GM18870 (cell line): ENCODE measurements at regions not wholly inside any gene's neighbourhood (a gene's known extent, or its start where the extent isn't known, plus 50 kb on each side); places are given as distances from the start of the nearest gene placed in this dataset.

Experiments
- ATAC-seq: cut with Tn5 transposase; IDR thresholded peaks from one replicate; pipeline ENCODE4 v1.9.1; 2021; ENCODE audit warnings: moderate library complexity; ENCODE audit not compliant: unreplicated experiment

DNA sequence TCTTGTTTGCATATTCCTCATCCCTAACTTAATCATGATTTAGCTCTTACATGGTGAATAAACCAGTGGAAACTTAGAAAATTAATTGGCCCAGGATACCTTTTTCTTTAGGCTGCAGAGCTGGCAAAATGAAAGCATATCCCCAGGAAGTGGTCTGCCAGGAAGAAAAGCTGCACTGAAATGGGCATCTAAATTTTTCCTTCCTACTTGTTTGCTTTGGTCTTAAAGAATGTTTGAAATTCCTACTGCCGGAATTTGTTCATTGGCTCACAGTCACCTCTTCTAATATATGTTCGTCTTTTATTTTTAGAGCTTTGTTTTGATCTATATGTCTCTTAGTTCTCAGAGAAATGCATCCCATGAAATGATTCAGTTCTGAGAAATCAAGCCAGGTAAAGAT lies 113.2 kb upstream of the ELL2 start:
- ATAC-seq = no peak

DNA sequence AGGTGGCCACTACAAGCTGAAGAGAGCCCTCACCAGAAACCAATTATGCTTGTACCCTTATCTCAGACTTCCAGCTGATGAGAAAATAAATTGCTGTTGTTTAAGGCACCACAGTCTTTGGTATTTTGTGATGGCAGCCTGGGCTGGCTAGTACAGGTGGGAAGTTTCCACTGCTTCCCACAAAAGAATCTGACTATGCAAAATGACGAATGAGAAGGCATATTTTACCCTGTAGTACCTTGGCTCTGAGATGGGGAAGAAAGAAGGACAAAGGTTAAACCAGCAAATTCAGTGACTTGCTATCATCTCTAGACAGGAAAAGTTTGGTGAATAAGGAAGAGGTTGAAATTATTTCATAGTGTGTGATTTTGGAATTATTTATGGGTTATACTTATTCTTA lies 112.8 kb upstream of the ELL2 start:
- no peak for ATAC-seq

DNA sequence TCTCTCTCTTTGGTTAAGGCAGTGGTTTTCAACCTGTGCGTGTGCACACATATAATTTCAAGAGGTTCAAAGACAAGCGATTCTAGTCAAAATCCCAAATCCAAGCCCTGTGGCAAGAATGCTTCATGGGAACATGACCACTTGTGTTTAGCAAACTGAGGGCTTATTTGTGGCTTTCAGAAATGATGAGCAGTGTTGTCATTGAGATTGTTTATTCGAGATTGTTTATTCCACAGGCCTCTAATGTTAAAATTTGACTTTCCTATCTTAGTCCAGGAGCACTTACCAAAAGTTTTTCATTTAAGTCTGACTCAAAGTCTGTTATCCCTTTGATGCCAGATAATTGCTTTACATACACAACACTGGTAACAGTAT lies 111.1 kb upstream of the ELL2 start:
- ATAC-seq = no peak

DNA sequence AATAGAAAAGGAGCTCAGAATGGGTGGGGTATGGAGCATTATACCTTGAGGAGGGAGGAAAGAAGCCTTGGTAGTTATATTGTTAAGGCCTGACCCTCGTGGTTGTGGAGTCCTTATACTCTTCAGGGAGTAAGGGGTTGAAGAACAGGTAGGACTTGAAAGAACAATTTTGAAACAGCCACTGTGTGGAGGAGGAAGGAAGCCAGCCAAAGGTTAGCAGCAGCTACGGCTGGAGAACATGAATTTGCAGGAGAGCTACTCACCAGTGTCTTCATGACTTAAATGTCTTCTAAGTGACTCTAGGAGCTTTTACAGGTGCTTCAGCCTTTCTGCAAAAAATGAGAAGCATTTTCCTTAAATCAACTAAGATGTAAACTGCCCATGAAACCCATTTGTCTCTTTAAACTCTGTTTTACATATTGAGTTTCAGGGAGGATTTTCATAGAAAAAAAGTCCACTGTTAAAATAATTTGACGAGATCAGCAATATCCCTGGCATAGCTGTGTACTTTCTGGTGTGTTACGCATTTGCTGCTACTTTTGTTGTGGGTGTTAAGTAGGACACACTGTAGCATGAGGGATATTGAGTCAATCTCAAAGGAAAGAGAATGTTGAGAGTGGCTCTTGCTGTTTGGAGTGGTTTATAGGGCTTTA lies 110.6 kb upstream of the ELL2 start:
- no peak for ATAC-seq

DNA sequence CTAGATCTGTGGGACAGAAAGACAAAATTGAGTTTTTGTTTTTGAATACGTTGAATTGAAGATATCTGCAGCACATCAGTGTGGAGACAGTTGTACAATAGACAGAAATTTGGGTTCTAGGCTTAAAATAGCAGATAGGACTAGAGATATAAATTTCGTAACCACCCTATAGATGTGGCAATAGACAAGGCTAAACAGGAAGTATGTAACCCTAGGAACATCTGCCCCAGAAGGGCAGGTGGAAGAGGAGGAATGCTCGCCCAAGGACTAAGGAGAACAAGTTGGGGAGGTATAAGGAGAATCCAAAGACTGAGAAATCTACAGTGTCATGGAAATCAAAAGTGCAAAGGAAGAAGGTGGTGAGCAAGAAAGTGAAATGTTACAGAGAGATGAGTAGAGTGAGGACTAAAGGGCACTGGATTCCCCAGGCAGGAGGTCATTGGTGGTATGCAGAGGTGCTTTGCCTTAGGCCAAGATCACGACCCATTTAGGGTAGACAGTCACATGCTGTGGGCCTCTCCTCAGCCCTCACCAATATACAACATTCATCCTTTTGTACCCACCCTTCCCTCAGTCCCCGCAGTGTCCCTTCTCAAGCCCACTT lies 109.1 kb upstream of the ELL2 start:
- no peak for ATAC-seq

DNA sequence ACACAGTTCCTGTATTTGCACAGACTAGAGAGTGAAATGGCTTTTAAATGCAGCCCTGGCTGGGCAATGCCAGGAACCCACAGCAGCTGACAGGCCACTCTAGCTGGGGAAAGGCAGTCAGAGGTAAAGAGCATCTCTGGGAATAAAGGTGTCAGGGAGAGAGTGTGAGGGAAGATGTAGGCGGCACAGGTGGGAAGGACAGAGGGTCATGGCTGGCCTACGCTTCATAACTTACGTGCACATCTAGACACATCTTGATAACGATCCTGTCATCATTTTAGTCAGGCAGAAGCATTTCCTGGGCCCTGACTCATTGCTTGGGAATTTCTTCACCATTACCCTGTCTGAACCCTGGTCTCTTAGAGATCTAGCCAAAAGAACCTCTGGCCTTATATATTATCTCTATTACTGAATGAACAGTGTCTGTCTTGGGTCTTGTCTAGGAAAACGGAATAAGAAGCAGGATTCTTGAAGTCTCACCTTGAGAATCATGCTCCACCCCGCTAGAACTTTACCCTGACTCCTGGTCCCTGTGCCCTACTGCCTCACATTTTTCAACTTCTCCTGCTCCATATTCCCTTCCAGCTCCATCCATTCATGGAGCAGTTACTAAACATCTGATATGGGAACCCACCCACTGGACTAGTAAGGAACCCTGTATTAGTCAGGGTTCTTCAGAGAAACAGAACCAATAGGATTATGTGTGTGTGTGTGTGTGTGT lies 106.4 kb upstream of the ELL2 start:
- ATAC-seq = no peak

DNA sequence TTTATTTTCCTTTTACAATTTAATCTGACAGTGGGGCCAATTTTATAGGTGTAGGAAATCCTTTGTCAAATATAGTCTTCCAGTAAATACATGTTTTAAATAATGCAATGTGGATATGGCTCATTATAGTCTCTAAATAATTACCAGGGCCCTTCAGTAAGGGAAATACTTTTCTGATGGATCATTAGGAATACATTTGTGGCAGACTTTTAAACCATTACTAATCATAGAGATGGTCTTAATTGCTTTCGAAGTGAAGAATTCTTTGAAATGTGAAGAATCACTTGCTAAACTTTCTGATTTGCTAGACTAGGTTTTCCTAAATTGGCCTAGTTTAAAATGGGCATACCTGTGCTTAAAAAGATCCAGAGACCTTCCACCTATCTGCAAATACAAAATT lies 105.6 kb upstream of the ELL2 start:
- ATAC-seq = no peak

DNA sequence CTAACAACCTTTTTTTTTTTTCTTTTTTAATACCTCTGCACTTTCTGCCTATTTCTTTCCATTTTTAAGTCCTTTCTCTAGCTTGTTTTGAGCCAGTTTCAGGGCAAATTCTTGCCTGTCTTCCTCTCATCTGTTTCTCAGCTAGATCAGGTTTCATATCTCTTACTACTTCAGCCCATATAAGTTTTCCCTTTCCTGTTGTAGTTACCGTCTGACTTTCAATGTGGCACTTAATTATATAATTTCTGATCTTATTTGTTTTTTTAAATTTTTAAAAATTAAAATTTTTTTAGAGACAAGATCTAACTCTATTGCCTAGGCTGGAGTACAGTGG lies 104.7 kb upstream of the ELL2 start:
- no peak for ATAC-seq

DNA sequence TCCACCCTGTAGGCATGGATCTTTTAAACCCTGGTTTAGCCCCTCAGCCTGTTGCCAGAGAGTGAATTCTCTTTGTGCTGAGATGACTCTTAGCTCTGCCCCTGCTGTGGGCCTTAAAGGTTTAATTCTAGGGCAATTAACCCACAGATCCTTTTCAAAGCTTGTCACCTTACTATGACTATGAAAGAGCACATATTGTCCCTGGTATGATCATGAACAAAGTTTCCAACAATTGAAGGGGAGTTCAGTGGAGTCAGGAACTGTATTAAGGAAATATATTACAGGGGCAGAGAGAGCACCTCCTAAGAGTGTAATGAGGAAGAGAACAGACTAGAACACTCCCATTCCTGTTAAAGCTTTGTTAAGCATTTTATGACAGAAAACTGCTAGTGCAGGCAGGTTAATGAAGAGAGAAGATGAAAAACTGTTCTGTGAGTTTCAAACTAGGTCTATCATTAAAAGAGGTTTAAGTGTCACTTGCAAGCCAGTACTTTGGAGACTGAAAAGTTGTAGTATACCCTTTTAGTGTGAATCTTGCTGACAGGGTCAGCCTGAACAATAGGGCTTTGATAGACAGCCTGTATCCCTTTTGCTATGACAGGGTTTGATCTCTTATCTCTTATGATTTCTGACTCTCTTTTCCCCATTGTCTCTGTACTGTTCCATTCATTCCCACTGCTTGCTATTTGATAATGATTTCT lies 104.2 kb upstream of the ELL2 start:
- no peak for ATAC-seq

DNA sequence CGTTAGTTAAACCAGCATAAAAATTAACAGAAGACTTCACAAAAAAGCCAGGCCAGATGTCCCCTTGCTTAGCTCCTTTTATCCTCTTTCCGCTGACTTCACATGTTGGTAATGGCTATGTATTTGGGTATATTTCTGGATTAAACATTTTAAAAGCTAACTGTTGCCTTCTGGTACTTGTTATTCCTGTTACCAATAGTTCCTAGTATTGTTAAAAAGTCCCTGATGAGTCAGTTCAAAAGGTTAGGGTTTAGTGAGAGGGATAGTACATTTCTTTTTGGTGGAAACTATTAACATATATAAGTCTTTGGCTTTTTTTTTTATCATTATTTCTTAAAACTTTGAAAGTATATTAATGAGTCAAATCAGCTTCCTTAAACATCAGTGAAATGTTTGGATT lies 103.2 kb upstream of the ELL2 start:
- ATAC-seq = no peak

DNA sequence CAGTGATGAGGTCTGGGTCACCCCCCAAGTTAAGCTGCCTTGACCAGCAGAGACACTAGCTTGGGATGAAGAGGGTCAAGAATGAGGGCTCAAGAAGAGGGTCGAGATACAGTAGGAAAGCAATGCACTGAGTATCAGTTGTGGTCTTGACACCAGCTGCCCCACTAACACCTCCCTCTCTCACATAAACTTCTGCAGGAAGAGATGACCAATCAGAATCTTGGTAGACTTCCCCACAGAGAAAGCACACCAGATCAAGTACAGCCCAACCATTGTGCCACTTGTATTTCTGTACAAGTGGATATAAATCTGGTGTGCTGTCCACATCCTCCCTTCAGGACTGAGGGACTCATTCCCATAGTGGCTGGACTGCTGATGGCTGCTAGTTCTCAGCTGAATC lies 101.2 kb upstream of the ELL2 start:
- no peak for ATAC-seq

DNA sequence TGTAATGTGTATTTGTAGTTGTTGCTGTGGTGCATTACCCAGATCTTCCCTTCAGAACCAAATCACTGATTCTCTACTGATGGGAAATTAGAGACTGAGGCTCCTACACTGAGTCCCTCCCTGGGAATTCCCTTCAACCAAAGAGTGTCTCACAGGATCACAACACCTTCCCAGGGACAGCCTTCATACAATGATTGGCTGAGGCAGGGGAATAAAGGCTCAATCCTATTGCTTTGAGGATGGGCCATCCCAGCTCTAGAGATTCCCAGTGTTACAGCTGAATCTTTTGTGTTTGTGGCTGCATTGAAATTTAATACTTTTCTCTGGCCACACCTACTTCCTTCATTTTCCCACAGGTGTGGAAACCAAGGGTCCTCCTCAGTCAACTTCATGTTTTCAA lies 96.4 kb upstream of the ELL2 start:
- ATAC-seq = no peak

DNA sequence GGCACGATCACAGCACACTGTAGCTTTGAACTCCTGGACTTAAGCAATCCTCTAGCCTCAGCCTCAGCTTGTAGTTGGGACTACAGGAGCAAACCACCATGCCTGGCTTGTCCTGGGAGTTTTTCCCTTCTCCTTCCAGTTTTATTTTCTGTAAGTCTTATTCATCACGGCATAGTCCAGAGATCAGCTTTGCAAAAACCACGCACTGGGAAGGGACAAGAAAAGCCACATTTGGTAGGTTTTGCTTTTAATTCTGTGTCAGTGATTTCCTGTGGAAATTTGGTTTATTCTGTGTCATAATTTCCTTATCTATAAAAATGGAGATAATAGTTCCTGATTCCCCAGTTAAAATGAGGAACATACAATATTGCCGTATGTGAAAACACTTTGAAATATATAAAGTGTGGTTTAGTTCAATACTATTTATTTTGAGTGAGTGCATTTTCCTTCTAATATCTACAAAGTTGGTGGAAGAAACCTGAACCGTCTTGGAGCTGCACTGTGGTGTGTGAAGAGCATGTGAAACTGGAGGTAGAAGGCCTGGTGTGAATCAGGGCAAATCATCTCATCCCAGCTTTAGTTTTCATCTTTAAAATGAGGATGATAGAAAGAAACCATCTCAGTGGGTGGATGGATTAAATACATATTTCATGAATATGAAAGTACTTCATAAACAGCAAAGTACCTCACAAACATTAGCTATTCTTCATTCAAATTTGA lies 92.8 kb upstream of the ELL2 start:
- no peak for ATAC-seq

DNA sequence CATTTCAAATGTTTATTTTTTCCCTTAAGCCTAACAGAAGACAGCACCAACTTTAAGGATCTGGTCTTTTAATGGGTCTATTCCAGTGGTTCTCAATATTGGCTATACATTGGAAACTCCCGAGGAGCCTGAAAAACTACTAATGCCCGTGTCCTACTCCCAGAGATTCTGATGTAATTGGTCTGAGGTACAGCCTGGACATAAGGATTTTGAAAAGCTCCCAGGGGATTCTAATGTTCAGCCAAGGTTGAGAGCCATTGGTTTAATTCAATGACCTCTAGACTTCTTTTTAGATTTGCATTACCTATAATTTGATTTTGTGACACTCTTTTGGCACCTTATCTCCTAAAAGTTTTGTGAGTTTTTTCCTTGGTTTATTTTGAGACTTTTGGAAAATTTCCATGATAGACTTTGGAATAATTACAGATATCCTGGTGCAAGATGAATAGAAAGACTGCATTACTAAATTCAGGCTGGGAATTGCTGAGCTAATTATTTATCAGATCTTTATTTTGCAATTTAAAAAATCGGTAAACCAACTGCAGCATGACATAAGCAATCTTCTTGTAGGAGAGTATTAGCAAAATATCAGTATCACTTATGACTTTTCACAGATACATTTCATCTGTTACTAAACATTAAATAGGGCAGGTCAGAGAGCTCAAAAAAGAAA lies 91.5 kb upstream of the ELL2 start:
- ATAC-seq = no peak

DNA sequence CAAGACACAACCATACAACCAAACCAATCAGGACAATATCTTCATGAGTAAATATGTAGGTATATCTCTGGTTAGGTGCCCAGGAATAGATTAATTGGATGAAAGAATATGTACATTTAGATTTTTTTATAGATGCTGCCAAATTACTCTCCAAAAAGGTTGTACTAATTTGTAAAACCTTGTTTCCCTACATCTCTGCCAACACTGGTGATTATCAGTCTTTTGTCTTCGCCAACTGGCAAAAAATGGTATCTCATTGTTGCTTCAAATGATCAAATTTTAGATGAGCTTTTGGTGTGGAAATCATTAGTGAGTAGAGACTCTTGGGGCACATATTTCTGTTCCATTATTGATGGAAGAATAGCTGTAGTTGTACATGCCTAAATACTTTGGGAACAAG lies 90.7 kb upstream of the ELL2 start:
- ATAC-seq = no peak

DNA sequence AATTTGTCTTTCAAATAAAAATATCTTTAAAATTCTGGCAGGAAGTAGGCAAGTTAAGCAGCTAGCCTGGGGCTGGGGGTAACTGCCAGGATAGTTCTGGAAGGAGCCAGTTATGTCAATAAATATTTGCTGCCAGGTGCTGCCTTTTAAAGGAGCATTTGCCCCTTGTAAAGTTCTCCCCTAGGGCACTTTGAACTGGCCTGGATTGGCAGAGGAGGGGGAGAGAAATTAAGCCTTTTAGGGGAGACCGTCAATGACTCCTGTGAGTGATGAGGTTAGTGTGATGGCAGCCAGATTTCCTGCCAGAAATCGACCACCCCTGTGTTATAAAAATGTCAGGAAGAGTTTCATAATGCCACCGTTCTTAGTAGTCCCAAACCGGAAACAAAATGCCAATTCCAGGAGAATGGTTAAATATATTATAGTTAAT lies 89.8 kb upstream of the ELL2 start:
- no peak for ATAC-seq

DNA sequence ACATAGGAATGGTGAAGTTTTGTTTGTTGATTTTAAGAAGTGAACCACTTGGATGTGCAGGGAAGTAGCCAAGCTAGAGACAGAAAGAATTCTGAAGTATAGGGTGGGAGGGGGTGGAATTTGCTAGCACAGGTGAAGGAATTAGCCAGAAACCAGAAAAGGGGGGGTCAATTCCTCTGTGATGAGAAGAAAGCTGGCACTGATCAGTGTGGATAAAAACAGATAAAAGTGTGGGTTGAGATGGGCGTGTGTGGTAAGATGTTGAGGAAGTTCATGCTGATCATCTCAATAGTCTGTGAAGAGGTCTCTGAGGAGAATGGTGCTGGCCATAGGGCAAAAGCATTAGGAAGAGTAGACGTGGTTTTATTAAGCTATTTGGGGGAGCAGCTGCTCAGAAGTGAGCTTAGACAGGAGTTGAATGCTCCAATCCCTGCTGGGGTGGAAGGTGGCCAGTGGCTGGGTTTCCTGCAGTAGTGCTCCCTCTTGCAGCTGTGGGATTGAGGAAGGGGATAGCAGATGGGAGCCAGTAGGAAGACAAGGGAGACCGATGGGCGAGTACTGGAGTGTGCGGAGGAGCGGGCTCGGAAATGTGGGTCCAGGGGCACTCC lies 88.7 kb upstream of the ELL2 start:
- ATAC-seq = no peak

DNA sequence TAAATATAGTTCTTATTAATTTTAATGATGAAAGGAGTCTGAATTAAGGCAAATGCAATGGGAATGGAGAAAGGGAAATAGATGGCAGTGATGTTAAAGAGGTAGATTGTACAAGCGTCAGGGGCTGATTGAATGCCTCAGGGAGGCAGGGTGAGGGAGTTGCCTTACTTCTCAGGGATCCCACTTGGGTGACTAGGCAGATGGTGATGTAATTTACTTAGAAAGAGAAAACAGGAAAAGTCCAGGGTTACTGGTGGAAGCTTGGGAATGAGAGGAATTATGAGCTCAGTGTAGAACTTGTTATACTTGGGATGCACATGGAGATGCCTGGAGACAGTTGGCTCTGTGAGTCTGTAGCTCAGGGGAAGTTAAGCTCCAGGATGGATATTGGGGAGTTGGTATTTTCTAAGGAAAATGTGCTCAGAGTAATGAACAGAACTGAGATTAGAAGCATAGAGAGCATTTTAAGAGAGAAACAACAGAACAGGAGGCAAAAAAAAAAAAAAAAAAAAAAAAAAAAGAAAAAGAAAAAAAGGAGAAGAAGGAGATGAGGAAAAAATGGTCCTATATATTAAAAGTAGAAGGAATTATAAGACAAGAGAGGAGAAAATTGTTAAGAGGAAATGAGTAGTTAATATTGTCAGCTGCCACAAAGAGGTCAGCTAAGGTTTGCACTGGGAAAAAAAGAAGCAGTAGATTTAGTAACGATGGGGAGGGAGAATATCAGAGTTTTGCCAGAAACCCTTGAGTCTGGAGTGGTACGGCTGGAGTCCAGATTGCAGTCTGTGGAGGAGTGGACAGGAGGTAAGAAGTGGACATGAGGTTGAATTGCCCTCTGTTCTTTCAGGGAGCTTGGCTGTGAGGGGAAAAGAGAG lies 88.0 kb upstream of the ELL2 start:
- ATAC-seq = no peak

DNA sequence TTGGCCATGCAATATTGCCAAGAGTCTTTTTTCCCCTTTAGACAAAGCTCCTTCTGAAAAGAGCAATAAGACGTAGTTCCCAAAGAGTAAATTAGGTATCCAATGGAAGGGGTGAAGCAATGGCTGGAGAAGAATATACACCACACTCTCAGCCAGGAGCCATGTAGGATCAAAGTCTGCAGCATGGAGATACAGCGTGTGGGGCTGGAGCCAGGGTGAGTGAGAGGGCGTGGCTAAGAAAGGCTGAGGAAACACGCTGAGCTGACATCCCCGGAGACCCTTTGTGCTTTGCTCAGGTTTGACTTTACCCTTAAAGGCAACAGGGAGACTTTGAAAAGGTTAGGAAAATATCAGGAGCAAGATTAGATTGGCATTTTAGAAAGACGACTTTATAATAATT lies 87.1 kb upstream of the ELL2 start:
- ATAC-seq = no peak

DNA sequence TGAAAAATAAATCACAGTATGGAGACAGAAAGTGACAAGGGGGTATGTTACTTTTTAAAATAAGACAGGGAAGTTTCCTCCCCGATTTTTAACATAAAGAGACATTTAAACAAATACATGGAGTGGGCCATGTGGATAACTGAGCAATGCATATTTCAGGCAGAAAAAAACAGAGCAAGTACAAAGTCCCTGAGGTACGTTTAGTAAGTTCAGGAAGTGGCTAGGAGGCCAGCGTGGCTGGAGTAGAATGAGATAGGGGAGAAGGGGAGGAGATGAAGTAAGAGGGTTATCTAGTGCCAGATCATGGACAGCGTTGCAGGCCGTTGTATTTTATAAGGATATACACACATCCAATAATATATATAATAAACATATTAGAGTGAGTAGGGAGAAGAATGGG lies 84.2 kb upstream of the ELL2 start:
- ATAC-seq = no peak
